ENCODE measurements at regions not wholly inside any gene's neighbourhood (a gene's known extent, or its start where the extent isn't known, plus 50 kb on each side); places are given as distances from the start of the nearest gene placed in this dataset.
"Not testable (repeated sequence)": the region's sequence is repeated elsewhere in the genome, so short reads cannot be mapped to it uniquely, and the experiment has no call there.

- DNase-seq (ENCODE audit: low spot score): no peak
Measured at GRCh38 chr3:61444782-61445181, 116.6 kb upstream of the PTPRG start.

DNA sequence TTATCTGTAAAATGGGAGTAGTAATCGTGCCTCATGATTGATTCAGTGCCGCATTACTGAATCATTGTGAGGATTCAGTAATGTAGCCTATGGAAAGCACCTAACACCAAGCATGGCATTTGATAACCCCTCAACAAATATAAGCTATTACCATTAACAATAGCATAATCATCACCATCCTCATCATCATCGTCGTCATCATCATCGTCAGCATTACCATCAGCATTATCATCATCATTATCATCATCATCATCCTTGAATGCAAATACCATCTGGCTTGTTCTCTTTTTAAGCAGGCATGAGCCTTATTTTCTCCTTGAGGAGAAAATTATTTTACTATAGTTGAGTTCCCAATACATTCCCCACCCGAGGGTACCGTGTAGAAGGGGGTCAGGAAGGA lies 115.4 kb upstream of the PTPRG start:
- no peak for DNase-seq (ENCODE audit: low spot score)

DNA sequence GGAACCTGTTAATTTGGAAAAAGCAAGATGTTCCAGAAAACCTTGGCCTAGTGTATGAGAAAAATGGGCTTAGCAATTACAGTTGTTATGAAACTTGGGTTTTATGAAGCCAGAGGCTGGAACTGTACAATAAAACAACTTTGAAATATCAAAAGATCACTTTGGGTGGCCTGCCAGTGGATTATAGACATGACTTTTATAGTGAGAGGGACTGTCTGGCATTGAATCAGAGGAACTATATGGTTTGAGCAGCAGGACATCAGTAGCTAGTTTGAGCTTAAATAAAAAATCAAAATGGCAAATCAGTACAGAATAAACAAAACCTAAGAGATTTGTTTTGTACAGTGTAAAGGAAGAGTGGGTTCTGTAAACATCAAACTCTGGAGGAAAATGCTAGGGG lies 115.0 kb upstream of the PTPRG start:
- no peak for DNase-seq (ENCODE audit: low spot score)

DNA sequence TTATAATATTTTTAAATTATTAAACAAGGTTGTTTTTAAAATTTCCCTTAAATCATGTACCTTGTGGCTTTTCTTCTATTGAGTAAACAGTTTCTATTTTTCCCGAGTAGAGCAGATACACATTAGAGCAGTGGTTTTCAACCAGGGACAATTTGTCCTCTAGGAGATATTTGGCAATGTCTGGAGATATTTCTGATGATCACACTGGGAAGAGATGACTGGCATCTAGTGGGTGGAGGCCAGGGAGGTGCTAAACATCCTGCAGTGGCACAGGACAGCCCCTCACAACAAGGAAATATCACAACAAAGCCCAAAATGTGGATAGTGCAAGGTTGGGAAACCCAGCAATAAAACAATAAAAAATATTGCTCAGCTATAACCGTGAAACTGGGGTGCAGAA lies 113.0 kb upstream of the PTPRG start:
- no peak for DNase-seq (ENCODE audit: low spot score)

DNA sequence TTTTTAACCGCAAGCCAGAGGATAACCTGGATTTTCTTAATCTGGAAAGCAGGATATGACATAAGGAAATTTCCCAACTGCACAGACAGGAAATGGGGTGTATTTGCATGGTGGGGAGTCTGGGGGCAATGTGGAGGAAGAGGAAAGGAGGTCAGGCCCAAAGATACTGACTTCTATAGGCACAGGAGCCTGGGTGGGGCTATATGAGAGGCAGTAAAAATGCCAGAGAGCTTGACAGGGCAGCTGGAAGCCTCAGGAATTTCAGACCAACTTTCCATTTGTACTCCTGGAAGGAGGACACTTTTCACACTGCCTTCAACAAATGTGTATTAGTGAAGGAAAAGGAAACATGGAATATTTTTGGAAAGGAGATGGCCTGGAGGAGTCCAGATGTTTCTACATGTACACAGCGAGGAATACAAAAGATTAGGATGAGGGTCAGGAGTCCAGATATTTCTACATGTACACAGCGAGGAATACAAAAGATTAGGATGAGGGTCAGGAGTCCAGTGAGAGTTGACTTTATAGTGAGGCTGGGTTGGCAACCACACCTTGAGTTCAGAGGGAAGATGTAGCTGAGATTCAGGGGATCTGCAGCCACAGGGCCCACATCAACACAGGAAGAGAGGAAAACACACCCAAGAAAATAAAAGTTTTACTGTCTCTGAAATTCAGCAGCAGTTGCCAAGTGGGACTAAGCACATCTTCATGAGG lies 111.9 kb upstream of the PTPRG start:
- no peak for DNase-seq (ENCODE audit: low spot score)

DNA sequence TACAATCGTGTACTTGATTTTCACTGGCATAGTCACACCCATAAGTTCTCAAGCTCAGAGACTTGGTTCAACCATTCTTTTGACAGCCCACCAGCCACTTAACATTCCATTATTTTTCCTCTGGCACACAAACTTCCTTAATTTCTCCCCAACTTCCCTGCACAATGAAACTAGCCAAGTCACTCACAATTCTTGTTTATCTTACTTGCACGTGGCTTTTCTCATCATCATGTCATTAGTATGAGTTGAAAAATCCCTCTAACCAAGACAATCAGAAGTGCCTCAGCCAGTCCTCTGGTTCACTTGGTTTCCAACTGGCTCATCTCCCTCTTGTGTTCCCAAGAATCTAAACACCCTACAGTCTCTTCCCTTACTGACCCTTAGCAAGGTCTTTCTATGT lies 110.5 kb upstream of the PTPRG start:
- DNase-seq (ENCODE audit: low spot score): no peak

- DNase-seq (ENCODE audit: low spot score): no peak
Measured at GRCh38 chr3:61451841-61452240, 109.5 kb upstream of the PTPRG start.

GRCh38 chr3:61452535-61453090 lies 108.8 kb upstream of the PTPRG start:
- no peak for DNase-seq (ENCODE audit: low spot score)

- DNase-seq (ENCODE audit: low spot score): no peak
Measured at GRCh38 chr3:61454006-61454585, 107.3 kb upstream of the PTPRG start.

DNA sequence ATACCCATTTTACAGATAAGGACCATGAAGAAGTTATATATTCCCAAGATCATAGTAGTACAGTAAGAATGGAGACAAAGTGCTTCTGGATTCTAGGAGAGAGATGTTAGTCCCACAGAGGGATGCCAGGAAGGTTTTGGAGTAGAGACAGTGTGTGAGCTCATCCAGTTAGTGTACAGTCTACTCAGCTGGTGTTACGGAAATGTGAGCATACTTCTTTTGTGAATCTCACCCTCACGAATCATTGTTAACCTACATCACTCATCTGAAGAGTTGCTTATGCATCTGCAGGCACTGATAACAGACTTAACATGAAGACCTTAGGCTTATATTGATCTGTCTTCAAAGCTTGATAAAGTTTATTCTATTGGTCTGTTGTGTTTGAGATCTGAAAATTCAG lies 106.6 kb upstream of the PTPRG start:
- DNase-seq (ENCODE audit: low spot score): no peak

DNA sequence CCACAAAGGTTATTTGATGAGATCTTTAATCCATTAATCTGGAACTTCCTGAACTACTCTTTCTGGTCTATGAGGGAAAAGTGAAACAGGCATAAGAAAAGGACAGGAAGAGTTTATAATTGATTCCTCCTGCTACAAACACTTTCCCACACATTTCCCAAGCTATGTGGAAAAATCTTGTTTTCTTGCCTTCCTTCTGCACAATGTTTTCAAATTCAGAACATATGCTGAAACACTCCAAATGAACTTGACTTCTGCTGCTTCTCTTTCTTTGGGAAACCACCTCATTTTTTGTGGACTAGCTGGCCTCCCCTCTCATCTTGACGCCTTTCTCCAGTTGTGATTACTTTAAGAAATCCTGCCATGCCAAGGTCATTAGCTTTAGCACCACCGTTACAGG lies 100.7 kb upstream of the PTPRG start:
- DNase-seq (ENCODE audit: low spot score): no peak

DNA sequence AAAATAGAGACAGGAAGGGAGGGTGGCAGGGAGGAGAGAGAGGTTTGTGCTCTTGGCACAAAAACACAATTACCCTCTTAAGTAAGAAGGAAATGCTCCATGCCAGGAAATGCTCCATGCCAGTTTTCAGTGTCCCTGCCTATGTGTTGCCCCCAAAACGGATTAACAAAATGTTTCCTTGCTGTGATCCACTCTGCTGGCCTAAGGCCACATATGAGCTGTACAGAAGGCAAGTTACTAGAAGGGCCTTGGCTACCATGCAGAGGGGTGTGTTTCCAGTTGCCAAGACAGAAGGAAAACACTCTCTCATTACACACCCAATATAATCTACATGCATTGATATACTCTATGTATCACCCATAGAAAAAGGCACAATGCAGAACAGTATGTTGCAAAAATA lies 98.2 kb upstream of the PTPRG start:
- no peak for DNase-seq (ENCODE audit: low spot score)

- DNase-seq (ENCODE audit: low spot score): no peak
Measured at GRCh38 chr3:61464518-61465140, 96.7 kb upstream of the PTPRG start.

DNA sequence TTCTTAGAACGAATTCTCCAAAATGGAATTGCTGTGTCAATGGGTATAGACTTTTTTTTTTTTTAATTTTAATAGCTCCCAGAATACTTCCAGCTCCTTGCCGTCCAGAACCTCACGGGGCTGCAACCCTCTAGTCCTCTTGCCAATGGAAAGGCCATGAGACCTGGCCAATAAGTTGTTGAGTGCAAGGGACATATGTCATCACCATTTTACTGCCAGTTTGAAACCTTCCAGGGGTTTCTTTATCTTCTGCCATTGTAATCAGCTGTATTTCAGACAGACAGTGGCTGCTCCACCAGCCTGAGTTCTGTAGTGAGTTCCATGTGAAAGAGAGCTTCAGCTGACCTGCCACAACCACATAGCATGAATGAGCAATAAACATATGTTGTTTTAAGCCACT lies 95.0 kb upstream of the PTPRG start:
- DNase-seq (ENCODE audit: low spot score): no peak

DNA sequence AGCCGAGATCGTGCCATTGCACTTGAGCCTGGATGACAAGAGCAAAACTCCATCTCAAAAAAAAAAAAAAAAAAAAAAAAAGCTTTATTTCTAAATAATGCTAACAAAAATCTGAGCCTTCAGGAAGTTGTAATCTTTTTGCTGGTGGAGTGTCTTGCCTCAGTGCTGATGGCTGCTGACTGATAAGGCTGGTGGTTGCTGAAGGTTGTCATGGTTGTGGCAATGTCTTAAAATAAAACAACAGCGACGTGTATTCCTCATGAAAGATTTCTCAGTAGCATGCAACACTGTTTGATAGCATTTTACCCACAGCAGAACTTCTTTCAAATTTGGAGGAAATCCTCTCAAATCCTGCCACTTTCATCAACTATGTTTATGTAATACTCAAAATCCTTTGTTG lies 77.4 kb upstream of the PTPRG start:
- DNase-seq (ENCODE audit: low spot score): no peak

GRCh38 chr3:61493339-61493738 lies 68.0 kb upstream of the PTPRG start:
- DNase-seq (ENCODE audit: low spot score): no peak

- not testable (repeated sequence) for DNase-seq (ENCODE audit: low spot score)
Measured at GRCh38 chr3:61494309-61494708, 67.1 kb upstream of the PTPRG start.

DNA sequence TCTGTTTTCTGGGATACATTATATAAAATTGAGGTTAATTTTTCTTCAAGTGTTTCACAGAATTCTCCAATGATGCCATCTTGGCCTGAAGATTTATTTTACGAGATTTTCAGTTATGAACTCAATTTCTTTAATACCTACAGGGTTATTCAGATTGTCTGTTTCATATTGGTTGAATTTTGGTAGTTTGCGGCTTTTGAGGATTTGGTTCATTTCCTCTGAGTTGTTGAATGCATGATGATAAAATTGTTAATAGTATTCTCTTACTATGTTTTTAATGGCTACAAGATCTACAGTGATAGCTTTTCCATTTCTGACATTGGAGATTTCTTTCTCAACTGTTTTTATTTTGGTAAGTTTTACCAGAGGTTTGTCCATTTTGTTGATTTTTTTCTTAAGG lies 63.9 kb upstream of the PTPRG start:
- no peak for DNase-seq (ENCODE audit: low spot score)

- DNase-seq (ENCODE audit: low spot score): no peak
Measured at GRCh38 chr3:61505197-61505596, 56.2 kb upstream of the PTPRG start.

GRCh38 chr3:61507946-61508345 lies 53.4 kb upstream of the PTPRG start:
- DNase-seq (ENCODE audit: low spot score): no peak
